HG03103 (cell line): ENCODE measurements at regions not wholly inside any gene's neighbourhood (a gene's known extent, or its start where the extent isn't known, plus 50 kb on each side); places are given as distances from the start of the nearest gene placed in this dataset.

ENCODE experiments used
- ATAC-seq: cut with Tn5 transposase; IDR thresholded peaks from one replicate; pipeline ENCODE4 v1.9.1; 2021; ENCODE audit warnings: low read depth; ENCODE audit not compliant: unreplicated experiment

GRCh38 chr13:31029102-31029501 is 96.6 kb downstream of the TEX26 start:
- no peak for ATAC-seq

- no peak for ATAC-seq
These were observed 94.7 kb downstream of the TEX26 start for GRCh38 chr13:31027136-31027535.
